GM18520 (cell line): ENCODE measurements at regions not wholly inside any gene's neighbourhood (a gene's known extent, or its start where the extent isn't known, plus 50 kb on each side); places are given as distances from the start of the nearest gene placed in this dataset.

Experiments
- ATAC-seq: cut with Tn5 transposase; IDR thresholded peaks from one replicate; pipeline ENCODE4 v1.9.1; 2021; ENCODE audit not compliant: unreplicated experiment

GRCh38 chr15:61798631-61799030 lies 261.6 kb downstream of the VPS13C start:
- no peak for ATAC-seq

GRCh38 chr15:61796056-61796455 lies 264.2 kb downstream of the VPS13C start:
- no peak for ATAC-seq

- no peak for ATAC-seq
Observed at GRCh38 chr15:61794881-61795280, 265.4 kb downstream of the VPS13C start.

GRCh38 chr15:61794276-61794675 lies 266.0 kb downstream of the VPS13C start:
- no peak for ATAC-seq

DNA sequence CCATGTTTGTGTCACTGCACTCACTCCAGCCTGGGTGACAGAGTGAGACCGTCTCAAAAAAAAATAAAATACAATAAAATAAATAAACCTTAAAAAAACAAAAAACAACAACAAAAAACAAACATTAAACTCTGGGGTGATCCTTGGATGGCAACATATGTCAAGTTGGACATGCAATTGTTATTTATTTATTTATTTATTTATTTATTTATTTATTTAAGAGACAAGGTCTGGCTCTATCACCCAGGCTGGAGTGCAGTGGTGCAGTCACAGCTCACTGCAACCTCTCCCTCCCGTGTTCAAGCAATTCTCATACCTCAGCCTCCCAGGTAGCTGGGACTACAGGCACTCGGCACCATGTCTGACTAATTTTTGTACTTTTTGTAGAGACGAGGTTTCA lies 275.5 kb downstream of the VPS13C start:
- ATAC-seq = no peak

DNA sequence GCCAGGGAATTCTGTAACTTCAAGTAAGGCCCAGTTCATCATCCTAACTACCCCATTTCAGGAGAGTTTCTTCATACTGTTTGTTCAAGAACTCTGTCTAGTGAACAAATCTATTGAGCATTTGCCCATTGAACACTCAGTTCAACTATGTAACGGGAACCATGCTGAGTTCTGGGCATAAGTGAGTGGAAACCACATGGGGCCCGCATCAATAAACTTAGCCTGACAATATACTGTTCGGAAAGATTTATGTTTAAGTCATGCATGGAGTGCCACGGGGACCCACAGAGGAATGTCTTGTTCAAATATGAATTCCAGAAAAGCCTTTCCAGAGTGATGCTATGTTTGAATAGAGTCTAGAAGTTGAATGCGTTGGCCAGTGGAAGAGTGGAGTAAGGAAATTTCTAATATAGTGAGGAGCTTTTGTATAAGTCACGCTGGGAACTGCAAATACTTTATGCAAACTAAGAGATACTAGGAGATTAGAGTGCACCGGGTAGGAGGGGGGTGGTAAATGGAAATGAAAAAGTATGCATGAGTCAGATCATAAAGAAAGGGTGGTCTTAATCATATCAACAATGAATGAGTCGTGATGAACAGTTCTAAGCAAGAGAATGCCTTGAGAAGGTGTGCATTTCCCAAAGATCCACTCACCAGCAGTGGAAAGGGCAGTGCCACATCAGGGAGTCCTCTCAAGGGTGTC lies 279.8 kb downstream of the VPS13C start:
- ATAC-seq = no peak

DNA sequence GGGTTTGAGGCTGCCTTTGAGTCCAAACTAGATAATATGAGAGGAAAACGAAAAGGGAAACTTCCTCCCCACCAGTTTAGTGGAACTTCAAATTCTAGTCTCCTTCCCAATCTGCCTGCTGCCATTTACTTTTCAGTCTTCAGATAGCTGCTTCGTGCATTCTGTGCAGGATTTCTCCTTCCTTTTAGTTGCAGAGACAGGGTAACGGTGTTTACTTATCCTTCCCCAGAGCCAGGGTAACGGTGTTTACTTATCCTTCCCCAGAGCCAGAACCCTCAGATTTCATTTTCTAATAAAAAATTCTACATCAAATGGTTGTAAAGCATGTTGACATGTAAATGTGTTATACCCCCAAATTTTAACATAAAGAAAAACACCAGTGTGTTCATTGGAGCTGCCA lies 282.6 kb downstream of the VPS13C start:
- ATAC-seq = no peak

- ATAC-seq = no peak
Observed at GRCh38 chr15:61769557-61769956, 290.7 kb downstream of the VPS13C start.

GRCh38 chr15:61768131-61768530 lies 292.1 kb downstream of the VPS13C start:
- ATAC-seq = no peak

DNA sequence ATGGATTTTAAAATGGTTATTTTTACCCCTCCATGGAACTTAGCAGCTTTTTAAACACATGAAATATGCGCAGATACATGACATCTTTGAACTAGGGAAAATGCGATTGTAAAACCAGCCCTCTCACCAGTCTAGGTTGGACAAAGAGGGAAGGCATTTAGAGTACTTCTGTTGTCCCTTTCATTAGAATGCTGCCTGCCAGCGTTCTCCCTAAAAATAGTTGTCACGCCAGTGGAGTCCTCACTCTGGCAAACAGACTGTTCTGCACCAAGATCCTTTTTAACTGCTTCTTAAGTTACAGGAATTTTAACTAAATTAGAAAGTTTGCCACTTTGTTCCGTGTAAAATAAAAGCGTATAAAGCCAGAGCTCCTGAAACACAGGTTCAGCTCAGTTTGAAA lies 295.3 kb downstream of the VPS13C start:
- ATAC-seq = no peak

- no peak for ATAC-seq
Observed at GRCh38 chr15:61764141-61764540, 296.1 kb downstream of the VPS13C start.

DNA sequence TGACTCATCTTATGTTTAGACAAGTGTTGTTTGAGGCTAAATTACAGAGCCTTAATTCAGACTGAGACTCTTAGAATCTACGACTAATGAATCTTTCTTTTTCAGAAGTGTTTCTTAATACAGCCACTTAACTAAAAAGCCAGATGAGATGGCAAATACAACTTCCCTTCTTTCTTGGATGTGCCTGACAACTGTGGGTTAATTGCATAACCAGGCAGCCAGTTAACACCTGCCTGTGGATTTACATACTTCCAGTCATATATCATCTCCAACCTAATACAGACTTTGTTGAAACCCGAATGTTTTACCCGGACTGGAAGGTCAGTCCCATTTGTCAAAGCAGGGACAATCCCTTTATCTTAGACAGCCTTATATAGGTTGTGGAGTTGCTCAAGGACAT lies 297.6 kb downstream of the VPS13C start:
- ATAC-seq = no peak

- ATAC-seq = no peak
Observed at GRCh38 chr15:61759639-61760038, 300.6 kb downstream of the VPS13C start.

GRCh38 chr15:61756071-61756820 lies 304.0 kb downstream of the VPS13C start:
- no peak for ATAC-seq

DNA sequence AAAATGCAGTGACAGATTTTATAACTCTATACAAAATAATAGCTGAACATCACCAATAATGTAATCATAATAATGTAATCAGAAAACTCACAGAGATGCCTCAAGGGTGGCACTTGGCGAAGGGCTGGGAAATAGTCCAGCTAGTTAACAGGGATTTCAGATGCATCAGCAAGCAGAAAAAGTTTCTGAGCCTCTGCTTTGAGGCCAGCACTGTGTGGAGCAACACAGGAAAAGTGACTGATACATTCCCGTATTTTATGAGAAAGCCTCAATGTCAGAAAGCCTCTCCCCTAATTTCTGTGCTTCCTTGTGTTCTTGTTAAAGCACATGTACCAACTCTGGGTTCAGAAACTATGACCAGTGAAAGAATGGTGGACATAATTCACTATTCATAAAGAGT lies 304.8 kb downstream of the VPS13C start:
- ATAC-seq = no peak

GRCh38 chr15:61753018-61753710 lies 307.1 kb downstream of the VPS13C start:
- ATAC-seq = no peak

GRCh38 chr15:61752001-61752400 lies 308.2 kb downstream of the VPS13C start:
- ATAC-seq = no peak

GRCh38 chr15:61750271-61751084 lies 309.8 kb downstream of the VPS13C start:
- no peak for ATAC-seq

DNA sequence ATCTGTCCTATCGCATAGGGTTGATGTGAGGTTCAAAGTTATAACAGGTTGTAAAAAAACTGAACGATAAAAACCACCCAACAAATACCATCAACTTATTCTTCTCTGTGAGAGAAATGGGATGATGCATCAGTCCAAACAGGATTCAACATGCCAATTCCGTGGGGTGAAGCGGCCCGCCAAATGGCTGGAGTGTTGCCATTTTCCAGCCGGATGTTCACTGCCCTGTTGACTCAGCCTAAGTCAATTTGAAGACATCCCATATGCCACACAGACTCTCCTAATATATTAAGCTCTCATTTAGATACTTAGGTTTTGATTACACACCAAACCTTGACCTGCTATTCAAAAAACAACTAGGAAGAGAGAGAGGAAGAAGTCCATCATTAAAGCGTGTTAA lies 311.1 kb downstream of the VPS13C start:
- ATAC-seq = no peak

DNA sequence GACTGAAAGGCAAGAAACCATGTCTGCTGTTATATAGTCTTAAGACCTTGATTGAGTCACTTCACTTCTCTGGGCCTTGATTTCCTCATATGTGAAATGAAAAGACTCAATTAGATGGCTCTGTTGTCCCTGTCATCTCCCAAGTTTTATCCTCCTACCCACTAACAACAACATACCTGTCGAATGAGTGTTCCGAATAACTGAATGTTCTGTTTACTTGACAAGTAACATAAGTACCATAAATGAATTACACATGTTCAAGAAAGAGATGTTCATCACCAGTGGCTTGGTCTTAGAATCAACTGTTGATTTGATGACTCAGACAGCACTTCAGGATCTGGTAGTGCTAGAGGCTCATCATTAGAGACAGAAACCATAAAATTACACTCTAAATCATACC lies 311.7 kb downstream of the VPS13C start:
- no peak for ATAC-seq

- ATAC-seq = no peak
Observed at GRCh38 chr15:61746589-61746988, 313.7 kb downstream of the VPS13C start.
